Trophoblast cell (in vitro differentiated cells and primary cell): ENCODE measurements at regions not wholly inside any gene's neighbourhood (a gene's known extent, or its start where the extent isn't known, plus 50 kb on each side); places are given as distances from the start of the nearest gene placed in this dataset.

Source experiments
- DNase-seq, 2 donors: peaks; one replicate each; pipeline ENCODE4 v3.0.0-alpha.2; 2016
- H2AFZ ChIP-seq: 2 replicates; pipeline ENCODE4 v1.6.1; 2013; ENCODE audit warnings: low read length, moderate library complexity, mild to moderate bottlenecking; ENCODE audit not compliant: insufficient read depth, poor library complexity
- H2AK5ac ChIP-seq: 2 replicates; pipeline ENCODE4 v1.6.1; 2013; ENCODE audit warnings: mild to moderate bottlenecking, low read length
- H2BK120ac ChIP-seq: 2 replicates; pipeline ENCODE4 v1.6.1; 2013; ENCODE audit warnings: low read length, mild to moderate bottlenecking, moderate library complexity; ENCODE audit not compliant: insufficient read depth, poor library complexity
- H2BK12ac ChIP-seq: 2 replicates; pipeline ENCODE4 v1.6.1; 2013; ENCODE audit warnings: mild to moderate bottlenecking, low read length, moderate library complexity
- H2BK5ac ChIP-seq: 2 replicates; pipeline ENCODE4 v1.6.1; 2013; ENCODE audit warnings: low read length, low read depth, moderate library complexity, mild to moderate bottlenecking; ENCODE audit not compliant: poor library complexity
- H3K14ac ChIP-seq: 2 replicates; pipeline ENCODE4 v1.6.1; 2013; ENCODE audit warnings: mild to moderate bottlenecking, low read length
- H3K18ac ChIP-seq: 2 replicates; pipeline ENCODE4 v1.6.1; 2013; ENCODE audit warnings: mild to moderate bottlenecking, low read length
- H3K23ac ChIP-seq: 2 replicates; pipeline ENCODE4 v1.6.1; 2013; ENCODE audit warnings: low read length
- H3K27ac ChIP-seq: 2 replicates; pipeline ENCODE4 v1.5.1; 2013; ENCODE audit warnings: low read depth, mild to moderate bottlenecking, inconsistent platforms, low read length, moderate library complexity
- H3K27me3 ChIP-seq: 2 replicates; pipeline ENCODE4 v1.6.1; 2013; ENCODE audit warnings: inconsistent platforms, mild to moderate bottlenecking, low read length, moderate library complexity; ENCODE audit not compliant: insufficient read depth
- H3K36me3 ChIP-seq, 2 experiments: 1 replicate in 1 of 2; 2 replicates in 1 of 2; pipeline ENCODE4 v1.6.1; 2013; ENCODE audit warnings: low read length in 2 of 2, mild to moderate bottlenecking in 2 of 2, moderate library complexity in 1 of 2; ENCODE audit not compliant: insufficient read depth in 2 of 2, control insufficient read depth in 1 of 2
- H3K4ac ChIP-seq: 2 replicates; pipeline ENCODE4 v1.6.1; 2013; ENCODE audit warnings: low read depth, mild to moderate bottlenecking, low read length, moderate library complexity
- H3K4me1 ChIP-seq, 2 experiments: 1 replicate in 1 of 2; 2 replicates in 1 of 2; pipeline ENCODE4 v1.6.1; 2013; ENCODE audit warnings: low read length in 2 of 2, mild to moderate bottlenecking in 2 of 2, moderate library complexity in 1 of 2; ENCODE audit not compliant: insufficient read depth in 2 of 2, control insufficient read depth in 1 of 2
- H3K4me2 ChIP-seq: 2 replicates; pipeline ENCODE4 v1.6.1; 2013; ENCODE audit warnings: inconsistent platforms, mild to moderate bottlenecking, low read length, moderate library complexity
- H3K4me3 ChIP-seq: 2 replicates; pipeline ENCODE4 v1.5.1; 2013; ENCODE audit warnings: mild to moderate bottlenecking, low read depth, low read length, inconsistent platforms
- H3K79me1 ChIP-seq: one replicate; pipeline ENCODE4 v1.6.1; 2013; ENCODE audit warnings: low read length
- H3K79me2 ChIP-seq: 2 replicates; pipeline ENCODE4 v1.6.1; 2013; ENCODE audit warnings: low read length, mild to moderate bottlenecking; ENCODE audit not compliant: control insufficient read depth, insufficient read depth, poor library complexity
- H3K9ac ChIP-seq: 2 replicates; pipeline ENCODE4 v1.6.1; 2013; ENCODE audit warnings: mild to moderate bottlenecking, low read length
- H3K9me3 ChIP-seq: 2 replicates; pipeline ENCODE4 v1.6.1; 2013; ENCODE audit warnings: low read depth, mild to moderate bottlenecking, control low read depth, inconsistent platforms, low read length; ENCODE audit not compliant: insufficient read depth
- H4K12ac ChIP-seq: 2 replicates; pipeline ENCODE4 v1.6.1; 2013; ENCODE audit warnings: low read depth, mild to moderate bottlenecking, low read length, moderate library complexity
- H4K8ac ChIP-seq: 2 replicates; pipeline ENCODE4 v1.6.1; 2013; ENCODE audit warnings: low read depth, mild to moderate bottlenecking, low read length, moderate library complexity
- H4K91ac ChIP-seq: one replicate; pipeline ENCODE4 v1.6.1; 2013; ENCODE audit warnings: low read depth, mild to moderate bottlenecking, low read length, moderate library complexity
- WGBS: extraction: QIAGEN DNeasy Blood & Tissue Kit; methylation state at CpG from one replicate; pipeline ENCODE4 v1.1.7; 2013; ENCODE audit warnings: missing lambda C conversion rate; ENCODE audit not compliant: insufficient read length, insufficient coverage; ENCODE audit errors: extremely low coverage; 5-methylcytosine and 5-hydroxymethylcytosine counted together

DNA sequence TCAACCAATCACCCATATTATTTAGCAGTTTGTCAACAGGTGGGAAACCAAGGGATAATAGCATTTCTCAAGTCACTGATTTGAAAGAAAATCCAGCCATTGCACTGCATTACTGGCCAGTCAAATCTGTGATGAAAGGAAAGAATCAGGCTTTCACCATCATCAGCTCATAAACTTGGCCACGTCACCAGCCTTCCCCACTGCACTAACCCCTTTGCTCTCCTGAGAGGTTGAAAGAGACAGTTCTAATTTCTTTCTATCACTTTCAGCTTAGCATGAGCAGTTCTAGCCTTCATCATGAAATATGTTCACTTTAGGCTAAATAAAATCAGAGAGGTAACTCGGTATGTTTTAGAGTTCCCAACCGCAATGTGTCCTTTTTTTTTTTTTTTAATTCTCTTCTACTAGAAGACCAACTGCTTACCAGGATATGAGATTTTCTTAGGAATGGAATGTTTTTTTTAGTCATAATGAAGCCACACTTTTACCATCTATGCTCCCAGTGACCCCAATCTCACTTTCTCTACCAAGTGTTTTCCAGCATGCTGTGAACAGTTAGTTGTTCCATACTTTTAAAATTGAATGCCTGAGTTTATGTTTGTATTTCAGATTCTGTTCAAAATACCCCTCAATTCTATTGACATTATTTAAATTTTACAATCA is 55.7 kb upstream of the SLC7A11 start:
- Histone ChIP-seq H3K18ac (no peak overlapping the region), H3K4ac (no peak overlapping the region), H3K9me3 (no peaks in the 10 kb centered on the region), H3K9ac (no peak overlapping the region), H3K27ac (no peak overlapping the region), H3K4me2 (no peak overlapping the region), H2BK120ac (no peak overlapping the region), H3K79me1 (peaks cover 7% of the 10 kb centered on the region), H3K4me1 (peaks cover 5% of the 10 kb centered on the region in 2 experiments), H3K36me3 (no peaks in the 10 kb centered on the region), H3K23ac (no peak overlapping the region), H4K8ac (no peak overlapping the region), H2AFZ (no peak overlapping the region), H4K12ac (no peak overlapping the region), H2BK12ac (no peak overlapping the region), H3K79me2 (no peaks in the 10 kb centered on the region), H2BK5ac (no peak overlapping the region), H3K27me3 (no peaks in the 10 kb centered on the region), H2AK5ac (no peak overlapping the region), H4K91ac (no peak overlapping the region), H3K14ac (no peak overlapping the region), H3K4me3 (no peak overlapping the region)
- WGBS = no CpG with 5 or more reads among the region's 3 CpGs
- DNase-seq = no peak

GRCh38 chr4:138292321-138292720 is 50.2 kb upstream of the SLC7A11 start:
- H3K4me2 ChIP-seq = no peak overlapping the region
- H3K4ac ChIP-seq = no peak overlapping the region
- H2BK5ac ChIP-seq = no peak overlapping the region
- no peak for DNase-seq
- no peaks in the 10 kb centered on the region for H3K27me3 ChIP-seq
- no peak overlapping the region for H3K14ac ChIP-seq
- peaks cover 0 to 2% of the 10 kb centered on the region in 2 experiments for H3K4me1 ChIP-seq
- no peak overlapping the region for H3K9ac ChIP-seq
- no peaks in the 10 kb centered on the region for H3K79me2 ChIP-seq
- H3K23ac ChIP-seq = no peak overlapping the region
- no peak overlapping the region for H3K4me3 ChIP-seq
- H3K36me3 ChIP-seq = no peaks in the 10 kb centered on the region
- H4K12ac ChIP-seq = no peak overlapping the region
- H2AFZ ChIP-seq = no peak overlapping the region
- no peak overlapping the region for H2BK120ac ChIP-seq
- H3K79me1 ChIP-seq = no peaks in the 10 kb centered on the region
- no peak overlapping the region for H4K91ac ChIP-seq
- H3K27ac ChIP-seq = no peak overlapping the region
- H2AK5ac ChIP-seq = no peak overlapping the region
- H4K8ac ChIP-seq = no peak overlapping the region
- H2BK12ac ChIP-seq = no peak overlapping the region
- H3K18ac ChIP-seq = no peak overlapping the region
- H3K9me3 ChIP-seq = no peaks in the 10 kb centered on the region
- 100% methylated on average over 1 of the region's 3 CpGs for WGBS
